SKM-1 (cell line): ENCODE measurements at regions not wholly inside any gene's neighbourhood (a gene's known extent, or its start where the extent isn't known, plus 50 kb on each side); places are given as distances from the start of the nearest gene placed in this dataset.

ENCODE experiments used
- DNase-seq: peaks from one replicate; lab custom pipeline; 2025; ENCODE audit not compliant: unreplicated experiment; lab: John Stamatoyannopoulos, UW

GRCh38 chr6:165956874-165957273 is 210.8 kb downstream of the TBXT start:
- no peak for DNase-seq

GRCh38 chr6:165952514-165952913 is 215.1 kb downstream of the TBXT start:
- DNase-seq: no peak

GRCh38 chr6:165950316-165950715 is 217.3 kb downstream of the TBXT start:
- no peak for DNase-seq

DNA sequence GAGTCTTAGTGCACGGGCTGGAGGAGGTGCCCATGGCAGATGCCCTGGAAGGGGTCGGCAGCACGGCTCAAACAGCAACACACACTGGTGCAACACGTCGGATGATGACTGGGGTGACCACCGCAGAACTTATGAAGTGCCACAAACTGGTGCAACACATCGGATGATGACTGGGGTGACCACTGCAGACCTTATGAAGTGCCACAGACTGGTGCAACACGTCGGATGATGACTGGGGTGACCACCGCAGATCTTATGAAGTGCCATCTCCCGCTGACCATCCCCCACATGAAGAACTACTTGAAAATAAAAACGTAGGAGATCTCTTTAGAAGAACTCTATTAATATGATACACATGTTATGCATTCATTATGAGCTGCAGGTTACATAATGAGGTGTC is 218.3 kb downstream of the TBXT start:
- no peak for DNase-seq

DNA sequence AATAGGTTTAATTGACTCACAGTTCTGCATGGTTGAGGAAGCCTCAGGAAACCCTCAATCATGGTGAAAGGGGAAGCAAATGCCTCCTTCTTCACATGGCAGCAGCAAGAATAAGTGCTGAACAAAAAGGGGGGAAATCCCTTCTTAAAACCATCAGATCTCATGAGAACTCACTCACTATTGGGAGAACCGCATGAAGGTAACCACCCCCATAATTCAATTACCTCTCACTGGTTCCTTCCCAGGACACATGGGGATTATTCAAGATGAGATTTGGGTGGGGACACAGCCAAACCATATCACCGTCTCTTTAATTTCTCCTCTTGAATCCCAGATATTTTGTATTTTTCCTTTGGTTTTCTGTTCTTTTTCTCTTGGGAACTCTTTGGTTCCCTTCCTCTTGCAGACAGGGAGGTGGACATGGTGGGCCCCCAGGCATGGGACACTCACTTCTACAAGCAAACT is 223.6 kb downstream of the TBXT start:
- DNase-seq: no peak

- no peak for DNase-seq
Observed at GRCh38 chr6:165941786-165942185, 225.9 kb downstream of the TBXT start.

GRCh38 chr6:165941249-165941775 is 226.3 kb downstream of the TBXT start:
- no peak for DNase-seq

GRCh38 chr6:165940366-165940765 is 227.3 kb downstream of the TBXT start:
- DNase-seq: no peak

DNA sequence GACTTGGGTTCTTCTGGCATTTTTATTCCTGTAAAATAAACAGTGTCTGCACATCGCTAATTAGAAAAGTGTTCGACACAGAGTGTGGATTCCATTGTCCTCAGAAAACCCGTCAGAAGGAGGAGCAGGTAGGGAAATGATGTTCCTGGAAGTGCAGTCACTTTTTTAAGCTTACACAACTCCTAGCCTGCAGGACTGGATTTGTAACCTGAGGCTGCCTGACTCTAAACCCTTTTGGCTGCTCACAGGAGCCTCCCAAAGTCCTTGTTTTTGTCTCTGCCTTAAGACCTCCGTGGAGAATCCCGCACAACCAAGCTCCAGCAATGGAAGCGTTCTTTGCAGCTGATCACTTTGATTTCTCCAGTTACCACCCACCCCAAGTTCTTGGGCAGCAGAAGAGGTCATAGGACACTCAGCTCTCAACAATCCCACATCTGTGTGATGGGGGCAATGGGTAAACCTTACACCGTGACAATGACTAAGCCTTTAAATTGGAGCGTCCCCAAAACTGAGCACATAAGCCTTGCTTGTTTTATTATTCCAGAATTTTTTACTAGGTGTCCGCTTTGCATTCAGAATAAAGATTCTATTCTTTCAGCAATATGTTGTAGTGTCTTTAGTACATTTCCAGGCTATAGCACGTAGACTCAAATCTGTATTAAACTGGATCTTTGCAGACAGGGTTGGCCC is 227.9 kb downstream of the TBXT start:
- no peak for DNase-seq

DNA sequence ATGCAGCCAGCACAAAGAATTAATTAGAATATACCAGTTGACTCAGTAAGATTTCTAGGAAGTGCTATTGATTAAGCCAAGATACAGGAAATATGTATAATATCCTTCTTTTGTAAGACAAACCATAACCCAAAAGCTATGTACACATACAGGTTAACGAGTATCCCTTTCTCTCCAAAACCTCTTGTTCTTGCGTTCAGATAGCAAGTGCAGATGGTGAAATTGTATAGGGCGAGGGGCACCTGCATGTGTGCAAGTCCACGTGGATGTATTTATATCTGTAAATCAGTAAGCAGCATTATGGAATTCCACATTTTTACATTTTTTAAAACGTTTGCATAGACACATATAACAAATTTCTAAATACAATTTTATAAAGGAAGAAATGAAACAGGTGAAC is 228.6 kb downstream of the TBXT start:
- no peak for DNase-seq

DNA sequence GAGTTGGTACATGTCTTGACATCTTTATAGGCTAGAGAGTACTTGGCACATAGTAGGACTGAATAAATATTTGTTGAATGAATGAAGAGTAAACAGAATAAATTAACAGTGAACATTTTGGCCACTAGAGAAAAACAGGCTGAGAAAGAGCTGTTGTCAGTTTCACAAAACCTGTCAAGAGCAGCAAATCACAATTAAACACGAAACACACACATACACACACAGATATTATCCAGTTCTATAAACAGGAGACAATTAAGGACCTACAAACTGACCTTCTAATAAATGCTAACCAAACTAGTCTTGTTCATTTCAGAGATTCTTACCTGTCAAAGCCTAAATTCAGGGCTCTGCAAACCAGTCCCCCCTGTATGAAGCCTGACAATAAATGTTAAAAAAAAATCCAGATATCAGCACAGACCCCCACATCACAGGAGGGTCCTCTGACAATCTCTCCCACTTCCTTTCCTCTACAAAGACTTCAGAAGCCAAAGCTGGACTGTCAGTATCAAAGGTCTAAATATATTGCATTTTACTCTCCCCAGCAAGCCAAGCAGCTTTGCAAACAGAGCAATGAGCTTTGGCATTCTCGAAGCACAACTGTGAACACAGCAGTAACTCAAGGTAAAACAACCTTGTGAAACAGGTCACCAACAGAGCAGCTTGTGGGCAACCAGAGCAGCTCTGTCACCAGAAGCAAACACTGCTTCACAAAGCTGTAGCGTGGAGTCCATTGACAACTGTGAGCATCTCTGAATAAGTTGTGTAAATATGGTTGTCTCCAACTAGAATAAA is 229.9 kb downstream of the TBXT start:
- no peak for DNase-seq

GRCh38 chr6:165936660-165937059 is 231.0 kb downstream of the TBXT start:
- DNase-seq: no peak

GRCh38 chr6:165936096-165936495 is 231.6 kb downstream of the TBXT start:
- no peak for DNase-seq

DNA sequence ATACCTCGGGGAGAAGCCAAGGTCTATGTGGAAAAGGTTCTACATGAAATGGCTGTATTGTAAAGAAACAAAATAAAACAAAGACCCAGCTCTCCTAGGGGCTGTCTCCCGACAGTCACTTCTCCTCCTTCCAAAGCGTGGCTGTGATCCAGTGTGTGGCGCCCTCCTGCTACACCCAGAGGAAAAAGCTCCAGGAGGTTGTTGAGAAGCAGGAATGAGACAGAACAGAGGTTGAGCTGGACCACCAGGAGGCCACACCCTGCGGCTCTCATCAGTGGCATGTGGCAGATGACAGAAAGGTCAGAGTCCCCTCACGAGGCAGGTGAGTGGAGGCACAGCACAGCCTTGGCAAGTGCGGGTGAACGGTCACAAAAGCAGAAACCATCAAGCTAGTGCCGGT is 236.0 kb downstream of the TBXT start:
- no peak for DNase-seq

DNA sequence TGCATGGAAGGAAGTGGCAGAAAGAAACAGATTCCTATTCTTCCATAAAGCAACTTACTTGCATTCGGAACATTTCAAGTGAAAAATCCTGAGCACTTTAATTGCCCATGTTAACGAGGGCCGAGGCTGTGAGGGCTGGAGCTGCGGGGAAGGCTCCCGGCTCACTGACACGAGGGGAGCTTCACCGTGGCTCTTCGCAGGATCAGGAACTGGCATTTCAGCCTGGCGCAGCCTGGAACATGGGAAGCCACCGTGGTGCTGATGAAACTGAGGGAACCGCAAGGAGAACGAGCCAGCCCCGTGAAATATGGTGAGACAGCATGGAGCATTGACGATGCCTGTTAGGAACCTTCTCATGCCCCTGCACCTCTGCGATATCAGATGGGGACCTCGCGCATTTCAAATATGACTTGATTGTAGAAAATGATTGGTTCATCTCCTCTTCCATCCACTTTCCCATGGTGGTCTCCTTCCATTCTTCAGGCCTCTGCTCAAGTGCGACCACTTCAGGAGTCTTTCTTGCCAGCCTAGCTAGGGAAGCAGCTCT is 236.9 kb downstream of the TBXT start:
- no peak for DNase-seq

DNA sequence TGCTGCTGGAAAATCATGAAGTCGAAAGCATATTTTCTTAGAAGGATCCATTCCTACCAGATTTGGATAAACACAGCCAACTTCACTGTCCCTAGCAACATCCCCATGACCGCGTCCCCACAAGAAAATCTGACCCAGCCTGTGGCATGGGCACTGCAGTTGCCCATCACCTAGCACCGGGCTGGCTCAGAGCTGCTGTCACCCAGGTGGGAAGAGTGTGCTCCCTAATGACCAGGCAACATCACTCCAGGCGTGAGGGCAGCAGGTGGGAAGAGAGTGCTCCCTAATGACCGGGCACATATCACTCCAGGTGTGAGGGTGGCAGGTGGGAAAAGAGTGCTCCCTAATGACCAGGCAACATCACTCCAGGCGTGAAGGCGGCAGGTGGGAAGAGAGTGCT is 238.0 kb downstream of the TBXT start:
- no peak for DNase-seq

GRCh38 chr6:165926378-165926777 is 241.3 kb downstream of the TBXT start:
- no peak for DNase-seq

DNA sequence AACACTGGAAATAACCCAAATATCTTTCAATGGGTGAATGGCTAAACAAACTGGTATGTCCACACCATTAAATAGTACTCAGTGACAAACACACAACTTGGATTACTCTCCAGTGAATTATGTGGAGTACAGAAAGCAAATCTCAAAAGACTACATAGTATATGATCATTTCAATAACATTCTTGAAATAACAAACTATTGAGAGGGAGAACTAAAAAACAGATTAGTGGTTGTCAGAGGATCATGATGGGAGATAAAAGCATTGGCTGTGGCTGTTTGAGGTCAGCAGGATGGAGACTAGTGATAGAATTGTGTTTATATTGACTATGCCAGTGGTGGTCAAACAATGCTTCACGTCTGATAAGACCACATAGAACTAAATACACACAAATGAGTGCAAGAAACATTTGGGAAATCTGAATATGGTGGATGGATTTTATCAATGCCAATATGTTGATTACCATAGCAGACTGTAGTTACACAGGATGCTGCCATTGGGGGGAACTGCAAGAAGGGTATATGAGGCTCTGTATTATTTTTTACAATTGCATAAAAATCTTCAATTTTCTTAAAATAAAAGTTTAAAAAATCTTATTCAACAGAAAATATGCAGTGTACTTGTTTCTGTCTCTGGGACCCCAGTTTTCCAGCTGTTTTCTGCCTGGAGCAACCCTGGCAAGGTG is 242.0 kb downstream of the TBXT start:
- no peak for DNase-seq

- no peak for DNase-seq
Observed at GRCh38 chr6:165922309-165922794, 245.3 kb downstream of the TBXT start.

GRCh38 chr6:165920896-165921671 is 246.6 kb downstream of the TBXT start:
- no peak for DNase-seq
